ENCODE measurements at regions not wholly inside any gene's neighbourhood (a gene's known extent, or its start where the extent isn't known, plus 50 kb on each side); places are given as distances from the start of the nearest gene placed in this dataset.

GRCh38 chr20:63085151-63085861, 78.5 kb upstream of the BHLHE23 start:
- TF ChIP-seq CTCF (IDR thresholded peaks at IDR 0.05) (no peak), POLR2A (IDR thresholded peaks at IDR 0.05; ENCODE audit: low read depth) (no peak), EP300 (IDR thresholded peaks at IDR 0.05) (no peak)
